GM20000 (cell line): ENCODE measurements at regions not wholly inside any gene's neighbourhood (a gene's known extent, or its start where the extent isn't known, plus 50 kb on each side); places are given as distances from the start of the nearest gene placed in this dataset.

Source experiments
- DNase-seq: peaks from one replicate; pipeline ENCODE4 v3.0.0; 2012; ENCODE audit warnings: low spot score
- CTCF ChIP-seq: IDR thresholded peaks from 2 replicates; pipeline ENCODE4 v1.5.1; 2012; ENCODE audit warnings: mild to moderate bottlenecking, control low read depth; ENCODE audit errors: extremely low read depth, missing control alignments

- no peak for DNase-seq
Observed at GRCh38 chr2:217184242-217184641, 324.4 kb upstream of the TNP1 start.

DNA sequence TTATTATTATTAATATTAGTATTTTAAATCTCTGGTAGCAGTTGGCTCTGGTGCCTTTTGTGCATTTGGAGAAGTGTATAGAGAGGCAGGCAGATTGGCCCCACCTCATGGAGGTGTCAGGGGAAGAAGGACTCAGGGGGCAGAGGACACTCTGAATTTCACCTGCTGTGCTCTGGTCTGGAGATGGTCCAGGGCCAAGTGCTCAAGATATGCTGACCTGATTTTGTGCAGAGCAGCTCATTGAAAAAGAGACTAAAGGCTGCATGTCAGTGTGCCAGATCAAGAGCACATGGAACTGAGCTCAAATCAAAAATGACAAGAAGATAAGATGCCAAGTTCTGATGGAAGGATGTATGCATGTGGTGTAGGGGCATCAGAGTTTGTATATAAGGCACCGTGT, 323.6 kb upstream of the TNP1 start:
- no peak for TF ChIP-seq CTCF
- DNase-seq = no peak

More at GRCh38 chr2:217184242-217184641, 324.4 kb upstream of the TNP1 start:
- no peak for TF ChIP-seq CTCF

DNA sequence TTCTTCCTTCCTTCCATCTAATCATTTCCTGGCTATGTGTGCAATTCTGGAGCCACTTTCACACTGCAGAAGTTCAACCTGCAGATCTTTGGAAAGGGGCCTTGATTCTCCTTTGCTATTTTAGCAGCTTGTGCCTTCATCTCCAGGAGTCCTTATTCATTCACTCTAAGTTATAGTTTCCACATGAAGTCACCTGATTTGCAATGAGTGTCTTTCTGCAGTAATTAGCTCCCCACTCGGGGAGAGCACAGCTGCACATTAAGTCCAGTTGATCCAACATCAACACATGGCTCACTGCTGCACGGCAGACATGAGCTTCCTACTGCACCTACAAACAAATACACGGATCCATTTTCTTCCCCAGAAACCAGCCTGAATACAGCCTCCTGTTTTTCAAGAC, 323.1 kb upstream of the TNP1 start:
- no peak for TF ChIP-seq CTCF
- no peak for DNase-seq

DNA sequence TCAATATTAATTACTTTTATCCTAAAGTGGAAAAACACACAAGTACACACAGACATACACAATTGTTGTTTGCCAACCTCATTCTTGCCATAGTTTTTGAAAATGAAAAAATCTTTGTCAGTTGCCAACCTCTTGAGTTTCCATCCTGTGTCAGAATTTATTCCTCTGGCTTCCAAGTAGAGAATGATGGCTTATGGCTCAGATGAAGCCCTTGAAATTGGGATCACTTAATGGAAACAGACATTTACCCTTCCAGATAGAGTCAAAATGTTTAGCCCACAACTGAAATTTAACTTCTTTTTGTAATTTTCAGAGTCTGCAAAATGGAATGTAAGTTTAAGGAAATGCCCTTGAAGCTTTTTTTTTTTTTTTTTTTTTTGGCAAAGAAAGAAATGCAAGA, 321.6 kb upstream of the TNP1 start:
- DNase-seq = no peak
- TF ChIP-seq CTCF = no peak

GRCh38 chr2:217179854-217180253, 320.0 kb upstream of the TNP1 start:
- no peak for DNase-seq
- TF ChIP-seq CTCF = no peak

DNA sequence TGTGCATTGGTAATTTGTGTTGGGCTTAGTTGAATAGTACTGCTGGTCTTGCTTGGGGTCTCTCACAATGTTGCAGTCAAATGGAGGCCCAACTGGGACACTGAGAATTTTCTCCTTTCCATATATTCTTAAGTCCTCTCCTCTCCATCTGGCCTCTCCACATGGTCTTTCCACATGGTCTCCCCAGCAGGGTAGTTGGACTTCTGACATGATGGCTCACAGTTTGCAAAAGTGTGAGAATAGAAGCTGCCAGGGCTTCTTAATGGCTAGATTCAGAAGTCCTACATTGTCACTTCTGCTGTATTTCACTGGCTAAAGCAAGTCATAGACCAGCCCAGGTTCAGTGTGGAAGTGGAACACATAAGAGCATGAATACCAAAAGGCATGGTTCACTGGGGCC, 318.5 kb upstream of the TNP1 start:
- no peak for DNase-seq
- TF ChIP-seq CTCF = no peak

DNA sequence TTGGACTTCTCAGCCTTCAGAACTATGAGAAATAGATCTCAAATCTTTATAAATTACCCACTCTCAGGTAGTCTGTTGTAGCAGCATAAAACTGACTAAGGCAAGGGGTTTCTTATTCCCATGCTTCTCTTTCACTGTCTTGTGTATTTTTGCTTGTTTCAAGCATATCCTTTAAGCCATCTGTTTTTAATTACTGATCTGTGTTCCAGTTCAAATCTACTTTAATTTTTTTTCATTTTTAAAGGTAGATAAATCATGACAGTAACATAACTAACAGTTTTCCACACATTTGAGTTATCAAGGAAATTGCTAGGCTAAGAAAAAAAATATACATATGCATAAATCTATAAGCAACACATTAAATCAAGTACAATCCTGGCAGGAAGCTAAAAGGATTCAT, 317.9 kb upstream of the TNP1 start:
- no peak for DNase-seq
- TF ChIP-seq CTCF = no peak
